ENCODE measurements at regions not wholly inside any gene's neighbourhood (a gene's known extent, or its start where the extent isn't known, plus 50 kb on each side); places are given as distances from the start of the nearest gene placed in this dataset.

DNA sequence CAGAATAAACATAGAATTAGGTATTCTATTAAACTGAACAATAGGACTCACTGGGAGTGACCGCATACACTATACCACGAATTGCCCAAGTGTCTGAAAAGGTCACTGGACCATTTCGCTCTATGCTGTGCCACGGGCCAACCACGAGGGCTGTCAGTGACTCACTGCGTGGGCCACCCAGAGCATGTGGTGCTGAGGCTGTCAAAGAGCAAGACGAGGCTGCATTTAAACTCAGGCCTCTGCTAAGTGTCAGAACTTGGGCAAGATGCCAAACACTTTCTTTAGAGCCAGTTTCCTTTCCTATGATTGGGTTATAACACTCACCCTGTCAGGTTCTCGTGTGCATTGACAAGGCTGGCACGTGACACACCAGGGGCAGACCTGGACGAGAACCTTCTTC lies 97.5 kb downstream of the SH3YL1 start:
- 86 to 94% methylated on average over 9 to 10 of the region's 10 CpGs for WGBS, 2 experiments (ENCODE audit: insufficient coverage in 1 of 2, insufficient read length in 1 of 2)
- no peak overlapping the region for H3K27ac ChIP-seq (ENCODE audit: low read depth, low read length)
- H3K36me3 ChIP-seq (ENCODE audit: control insufficient read depth, insufficient read depth, low read length), result no peaks in the 10 kb centered on the region
- no peak overlapping the region for H3K4me3 Mint-ChIP-seq
- H3K4me3 ChIP-seq (ENCODE audit: low read length), result no peak overlapping the region
- no peak for DNase-seq
- H3K4me1 ChIP-seq (ENCODE audit: control insufficient read depth, insufficient read depth, low read length), result no peaks in the 10 kb centered on the region
- H3K9me3 ChIP-seq (ENCODE audit: control insufficient read depth, low read length), result no peaks in the 10 kb centered on the region
- H3K9ac ChIP-seq (ENCODE audit: extremely low read depth, low read length, poor library complexity, severe bottlenecking), result no peak overlapping the region
- H3K27me3 ChIP-seq (ENCODE audit: control insufficient read depth, insufficient read depth, low read length, poor library complexity, severe bottlenecking), result no peaks in the 10 kb centered on the region
- no peaks in the 10 kb centered on the region for H3K27me3 Mint-ChIP-seq (ENCODE audit: insufficient read depth)
- H3K9me3 Mint-ChIP-seq, result no peaks in the 10 kb centered on the region
- no peaks in the 10 kb centered on the region for H3K36me3 Mint-ChIP-seq (ENCODE audit: low read depth)
- TF ChIP-seq CTCF (conservative IDR thresholded peaks at IDR 0.05), result no peak
- no peaks in the 10 kb centered on the region for H3K4me1 Mint-ChIP-seq
- H3K27ac Mint-ChIP-seq, result no peak overlapping the region

- TF ChIP-seq CTCF (conservative IDR thresholded peaks at IDR 0.05), result no peak
- Histone ChIP-seq H3K36me3 (ENCODE audit: control insufficient read depth, insufficient read depth, low read length) (no peaks in the 10 kb centered on the region), H3K4me3 (ENCODE audit: low read length) (no peak overlapping the region), H3K27me3 (ENCODE audit: control insufficient read depth, insufficient read depth, low read length, poor library complexity, severe bottlenecking) (no peaks in the 10 kb centered on the region), H3K4me1 (ENCODE audit: control insufficient read depth, insufficient read depth, low read length) (no peaks in the 10 kb centered on the region), H3K9me3 (ENCODE audit: control insufficient read depth, low read length) (no peaks in the 10 kb centered on the region), H3K9ac (ENCODE audit: extremely low read depth, low read length, poor library complexity, severe bottlenecking) (no peak overlapping the region), H3K27ac (ENCODE audit: low read depth, low read length) (no peak overlapping the region)
- no peak overlapping the region for H3K4me3 Mint-ChIP-seq
- no peak for DNase-seq
- H3K9me3 Mint-ChIP-seq, result no peaks in the 10 kb centered on the region
- H3K27me3 Mint-ChIP-seq (ENCODE audit: insufficient read depth), result no peaks in the 10 kb centered on the region
- no peak overlapping the region for H3K27ac Mint-ChIP-seq
- H3K36me3 Mint-ChIP-seq (ENCODE audit: low read depth), result no peaks in the 10 kb centered on the region
- 81% methylated on average over 1 of the region's 1 CpG; no CpG with 5 or more reads in 1 of the 2 experiments for WGBS, 2 experiments (ENCODE audit: insufficient coverage in 1 of 2, insufficient read length in 1 of 2)
- H3K4me1 Mint-ChIP-seq, result no peaks in the 10 kb centered on the region
These were observed 98.3 kb downstream of the SH3YL1 start for GRCh38 chr2:165530-165929.

- H3K4me1 Mint-ChIP-seq, result peaks cover 8% of the 10 kb centered on the region
- Histone ChIP-seq H3K27ac (ENCODE audit: low read depth, low read length) (no peak overlapping the region), H3K9ac (ENCODE audit: extremely low read depth, low read length, poor library complexity, severe bottlenecking) (no peak overlapping the region), H3K36me3 (ENCODE audit: control insufficient read depth, insufficient read depth, low read length) (no peaks in the 10 kb centered on the region), H3K9me3 (ENCODE audit: control insufficient read depth, low read length) (no peaks in the 10 kb centered on the region), H3K27me3 (ENCODE audit: control insufficient read depth, insufficient read depth, low read length, poor library complexity, severe bottlenecking) (no peaks in the 10 kb centered on the region), H3K4me3 (ENCODE audit: low read length) (no peak overlapping the region), H3K4me1 (ENCODE audit: control insufficient read depth, insufficient read depth, low read length) (no peaks in the 10 kb centered on the region)
- 86 to 88% methylated on average over 7 to 13 of the region's 13 CpGs for WGBS, 2 experiments (ENCODE audit: insufficient coverage in 1 of 2, insufficient read length in 1 of 2)
- no peaks in the 10 kb centered on the region for H3K27me3 Mint-ChIP-seq (ENCODE audit: insufficient read depth)
- DNase-seq, result no peak
- no peak overlapping the region for H3K4me3 Mint-ChIP-seq
- H3K27ac Mint-ChIP-seq, result no peak overlapping the region
- no peak for TF ChIP-seq CTCF (conservative IDR thresholded peaks at IDR 0.05)
- H3K36me3 Mint-ChIP-seq (ENCODE audit: low read depth), result no peaks in the 10 kb centered on the region
- H3K9me3 Mint-ChIP-seq, result no peaks in the 10 kb centered on the region
These were observed 101.1 kb downstream of the SH3YL1 start for GRCh38 chr2:162473-163382.

All from endodermal cell (in vitro differentiated cells).